Activated T-cell treated with anti-CD3 and anti-CD28 coated beads for 48 hours (primary cell): ENCODE measurements at regions not wholly inside any gene's neighbourhood (a gene's known extent, or its start where the extent isn't known, plus 50 kb on each side); places are given as distances from the start of the nearest gene placed in this dataset.
"Not testable (repeated sequence)": the region's sequence is repeated elsewhere in the genome, so short reads cannot be mapped to it uniquely, and the experiment has no call there.

Source experiments
- DNase-seq: peaks from one replicate; pipeline ENCODE4 v3.0.0-alpha.2; 2020; ENCODE audit warnings: low read depth

DNA sequence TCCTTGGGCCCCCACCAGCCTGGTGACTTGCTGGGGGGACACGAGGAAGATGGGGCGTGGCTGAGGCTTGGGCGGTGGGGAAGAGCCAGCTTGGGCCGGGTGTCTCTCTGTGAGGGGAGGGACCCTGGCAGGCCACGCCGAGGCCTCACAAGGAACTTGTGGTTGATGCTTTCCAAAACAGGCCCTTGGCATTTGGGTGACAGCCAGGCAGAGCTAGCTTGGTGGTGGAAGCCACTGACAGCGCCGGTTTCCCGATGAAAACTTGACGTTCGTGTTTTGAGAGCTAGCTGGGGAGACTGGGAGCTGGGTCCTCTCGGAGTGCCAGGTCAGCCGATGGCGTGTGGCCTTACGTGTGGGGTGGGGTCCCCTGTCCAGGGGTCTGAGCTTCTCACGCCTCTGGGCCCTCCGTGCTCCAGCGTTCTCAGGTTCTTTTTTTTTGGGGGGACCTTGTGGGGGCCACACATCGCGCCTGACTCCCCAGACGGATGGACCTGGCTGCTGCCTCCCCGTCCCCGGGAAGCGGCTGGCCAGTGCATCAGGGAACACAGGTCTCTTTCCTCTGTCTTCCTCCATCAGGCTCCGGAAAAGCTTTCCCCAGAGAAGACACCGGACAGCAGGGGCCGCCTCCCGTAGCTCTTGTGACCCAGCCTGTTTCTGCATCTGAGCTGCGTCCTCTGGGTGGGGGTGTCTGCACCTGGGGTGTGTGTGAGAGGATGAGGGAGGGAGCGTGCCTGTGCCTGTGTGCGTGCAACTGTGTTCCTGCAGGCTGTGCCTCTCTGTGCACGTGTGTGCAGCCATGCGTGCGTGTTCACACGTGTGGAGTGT lies 129.3 kb upstream of the LPCAT1 start:
- DNase-seq = no peak

DNA sequence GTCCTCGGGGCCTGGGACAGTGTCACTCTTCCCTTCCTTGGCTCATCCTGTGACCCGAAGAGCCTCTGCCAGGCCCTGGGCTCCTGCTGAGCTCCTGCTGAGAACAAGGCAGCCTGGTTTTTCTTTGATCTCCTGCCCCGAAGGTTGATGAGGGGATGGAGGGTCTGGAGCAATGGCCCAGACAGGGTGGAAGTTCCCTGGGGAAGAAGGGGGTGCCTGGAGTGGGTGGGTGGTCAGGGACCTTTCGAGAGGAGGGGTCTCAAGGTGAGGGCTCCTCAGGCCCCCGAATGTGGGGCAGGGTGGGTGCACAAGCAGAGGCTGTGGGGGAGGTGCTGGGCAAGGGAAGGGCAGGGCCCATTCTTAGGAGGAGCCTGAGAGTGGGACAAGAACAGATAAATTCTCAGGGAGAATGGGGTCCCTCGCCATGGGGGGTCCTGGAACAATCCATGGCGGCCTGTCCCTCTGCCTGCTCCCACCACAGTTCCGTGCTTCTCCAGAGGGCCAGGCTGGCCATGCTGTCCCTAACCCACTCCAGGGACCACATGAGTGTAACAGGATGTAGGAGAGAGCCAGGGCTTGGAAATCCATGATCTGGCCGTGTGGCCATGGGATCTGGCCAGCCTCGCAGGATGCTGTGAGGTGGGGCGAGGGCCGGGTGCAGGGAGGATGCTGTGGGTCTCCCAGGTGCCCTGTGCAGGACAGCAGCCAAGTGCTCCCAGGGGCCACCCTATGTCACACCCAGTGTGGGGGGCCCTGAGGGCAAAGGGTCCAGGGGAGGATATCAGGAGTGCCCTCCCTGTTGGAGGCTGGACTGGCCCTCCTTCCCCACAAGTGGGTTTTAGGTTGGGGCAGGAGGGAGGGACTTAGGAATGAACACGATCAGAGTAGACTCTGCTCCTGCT lies 128.5 kb upstream of the LPCAT1 start:
- DNase-seq = no peak

DNA sequence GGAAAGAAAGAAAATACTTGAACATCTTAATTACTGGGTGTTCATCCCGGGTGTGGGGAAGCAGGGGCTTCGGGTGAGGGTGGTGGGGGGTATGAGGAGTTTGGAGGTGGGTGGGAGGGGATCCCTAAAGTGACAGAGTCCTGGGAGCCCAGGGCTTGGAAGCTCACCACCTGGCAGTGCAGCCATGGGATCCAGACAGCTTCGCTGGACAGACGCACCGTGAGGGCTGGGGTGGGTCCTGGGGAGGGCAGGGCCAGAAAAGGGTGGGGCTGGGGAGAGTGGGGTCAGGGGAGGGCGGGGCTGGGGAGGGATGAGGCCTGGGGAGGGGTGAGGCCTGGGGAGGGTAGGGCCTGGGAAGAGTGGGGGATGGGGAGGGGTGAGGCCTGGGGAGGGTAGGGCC lies 127.5 kb upstream of the LPCAT1 start:
- DNase-seq = no peak

DNA sequence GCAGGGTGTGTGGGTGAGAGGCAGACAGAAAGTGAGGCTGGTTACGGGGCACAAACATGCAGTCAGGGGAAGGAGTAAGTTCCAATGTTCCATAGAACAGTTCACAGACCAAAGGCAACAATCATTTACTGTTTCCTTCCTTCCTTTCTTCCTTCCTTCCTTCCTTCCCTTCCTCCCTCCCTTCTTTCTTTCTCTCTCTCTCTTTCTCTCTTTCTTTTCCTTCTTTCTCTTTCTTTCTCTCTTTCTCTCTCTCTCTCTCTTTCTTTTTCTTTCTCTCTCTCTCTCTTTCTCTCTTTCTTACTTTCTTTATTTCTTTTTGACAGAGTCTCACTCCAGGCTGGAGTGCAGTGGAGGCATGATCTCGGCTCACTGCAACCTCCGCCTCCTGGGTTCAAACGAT lies 125.8 kb upstream of the LPCAT1 start:
- DNase-seq = no peak

DNA sequence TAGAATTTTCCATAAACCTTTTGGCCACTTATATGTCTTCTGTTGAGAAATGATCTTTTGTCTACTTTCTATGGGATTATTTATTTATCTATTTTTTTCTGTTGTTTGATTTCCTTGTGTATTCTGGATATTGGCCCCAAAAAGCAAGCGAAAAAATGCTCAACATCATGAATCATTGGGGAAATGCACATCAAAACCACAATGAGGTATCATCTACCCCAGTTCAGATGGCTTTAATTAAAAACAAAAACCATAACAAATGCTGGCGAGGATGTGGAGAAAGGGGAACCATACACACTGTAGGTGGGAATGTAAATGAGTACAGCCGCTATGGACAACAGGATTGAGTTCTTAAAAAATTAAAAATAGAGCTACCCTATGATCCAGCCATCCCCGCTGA lies 125.0 kb upstream of the LPCAT1 start:
- no peak for DNase-seq

DNA sequence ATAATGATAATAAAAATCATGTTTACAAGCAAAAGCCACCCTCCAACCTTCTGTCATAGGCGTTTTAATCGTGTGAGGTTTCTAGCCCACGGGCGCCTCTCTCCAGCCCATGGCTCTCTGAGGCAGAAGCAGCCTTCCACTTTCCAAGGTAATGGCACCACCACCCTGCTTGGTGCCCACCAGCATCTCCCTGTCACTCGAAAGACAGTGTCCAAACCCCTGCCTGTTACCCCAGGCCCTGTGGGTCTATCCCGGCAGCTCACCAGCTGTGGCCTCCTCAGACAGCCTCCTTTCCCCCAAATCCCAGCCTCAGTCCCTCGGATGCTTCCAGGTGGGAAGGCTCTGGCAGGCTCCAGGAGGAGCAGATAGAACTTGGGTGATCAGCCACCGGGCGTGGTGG lies 123.8 kb upstream of the LPCAT1 start:
- DNase-seq = no peak

DNA sequence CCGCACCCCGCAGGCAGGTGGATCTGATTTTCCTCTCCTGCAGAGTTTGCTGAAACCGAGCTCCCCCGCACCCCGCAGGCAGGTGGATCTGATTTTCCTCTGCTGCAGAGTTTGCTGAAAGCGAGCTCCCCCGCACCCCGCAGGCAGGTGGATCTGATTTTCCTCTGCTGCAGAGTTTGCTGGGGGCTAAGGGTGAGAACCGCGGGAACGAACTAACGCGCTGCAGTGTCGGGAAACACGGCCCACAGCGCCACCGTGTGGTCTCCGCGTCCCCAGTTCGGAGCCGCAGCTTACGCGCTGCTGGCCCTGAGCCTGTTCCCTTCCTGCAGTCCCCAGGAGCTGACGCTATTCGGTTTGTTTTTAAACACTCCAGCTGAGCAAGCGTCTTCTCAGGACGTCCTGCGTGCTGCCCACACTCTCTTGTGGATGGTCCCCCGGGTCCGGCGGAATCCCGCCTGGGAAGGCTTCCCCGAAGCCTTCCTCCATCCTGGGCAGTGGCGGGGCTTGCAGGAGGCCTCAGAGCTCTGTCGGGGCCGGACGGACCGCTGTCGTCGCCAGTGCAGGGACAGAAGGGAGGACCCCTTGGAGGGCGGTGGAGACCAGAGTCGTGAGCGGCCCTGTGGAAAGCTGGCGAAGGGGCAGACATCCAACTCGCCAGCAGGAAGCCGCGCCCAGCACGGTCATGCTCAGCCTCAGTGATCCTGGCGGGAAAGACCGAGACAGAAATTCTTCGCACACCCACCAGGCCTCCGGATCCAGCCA lies 121.2 kb upstream of the LPCAT1 start:
- peak; percentile 77 for DNase-seq

DNA sequence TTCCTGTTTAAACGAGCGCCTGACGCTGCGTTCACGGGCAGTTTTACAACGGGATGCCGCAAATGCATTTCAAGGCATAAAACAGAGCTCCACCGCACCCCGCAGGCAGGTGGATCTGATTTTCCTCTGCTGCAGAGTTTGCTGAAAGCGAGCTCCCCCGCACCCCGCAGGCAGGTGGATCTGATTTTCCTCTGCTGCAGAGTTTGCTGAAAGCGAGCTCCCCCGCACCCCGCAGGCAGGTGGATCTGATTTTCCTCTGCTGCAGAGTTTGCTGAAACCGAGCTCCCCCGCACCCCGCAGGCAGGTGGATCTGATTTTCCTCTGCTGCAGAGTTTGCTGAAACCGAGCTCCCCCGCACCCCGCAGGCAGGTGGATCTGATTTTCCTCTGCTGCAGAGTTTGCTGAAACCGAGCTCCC lies 120.6 kb upstream of the LPCAT1 start:
- not testable (repeated sequence) for DNase-seq

DNA sequence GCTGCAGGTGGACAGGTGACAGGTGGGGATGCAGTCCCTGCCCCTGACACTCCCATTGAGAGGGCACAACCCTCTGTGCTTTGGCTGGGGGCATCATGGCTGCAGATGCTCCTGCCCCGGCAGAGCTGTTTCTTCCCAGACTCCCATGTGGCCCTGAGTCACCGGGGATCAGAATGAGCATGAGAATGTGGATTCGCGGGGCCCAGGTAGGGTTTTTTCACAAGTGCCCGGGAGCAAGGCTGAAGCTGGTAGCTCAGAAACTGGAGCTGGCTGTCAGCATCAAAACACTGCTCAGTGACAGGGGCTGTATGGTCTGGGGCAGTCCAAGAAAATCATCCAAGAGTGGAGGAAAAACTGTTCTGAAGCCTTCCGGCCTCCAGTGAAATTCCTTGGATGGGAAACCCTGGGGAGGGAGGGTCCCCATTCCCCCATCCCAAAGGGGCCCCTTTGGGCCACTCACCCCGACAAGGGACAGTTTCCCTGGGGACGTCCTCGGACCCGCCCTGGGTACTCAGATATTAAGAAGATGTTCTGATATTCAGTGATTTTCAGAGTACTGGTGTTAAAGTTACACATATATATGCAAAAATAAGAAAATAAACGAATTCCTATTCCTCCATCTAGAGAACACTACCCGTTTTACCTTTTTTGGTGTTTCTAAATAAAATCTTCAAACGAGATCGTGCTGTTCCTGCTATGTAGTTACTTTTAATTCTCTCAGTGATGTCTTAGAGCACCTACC lies 120.1 kb upstream of the LPCAT1 start:
- no peak for DNase-seq

DNA sequence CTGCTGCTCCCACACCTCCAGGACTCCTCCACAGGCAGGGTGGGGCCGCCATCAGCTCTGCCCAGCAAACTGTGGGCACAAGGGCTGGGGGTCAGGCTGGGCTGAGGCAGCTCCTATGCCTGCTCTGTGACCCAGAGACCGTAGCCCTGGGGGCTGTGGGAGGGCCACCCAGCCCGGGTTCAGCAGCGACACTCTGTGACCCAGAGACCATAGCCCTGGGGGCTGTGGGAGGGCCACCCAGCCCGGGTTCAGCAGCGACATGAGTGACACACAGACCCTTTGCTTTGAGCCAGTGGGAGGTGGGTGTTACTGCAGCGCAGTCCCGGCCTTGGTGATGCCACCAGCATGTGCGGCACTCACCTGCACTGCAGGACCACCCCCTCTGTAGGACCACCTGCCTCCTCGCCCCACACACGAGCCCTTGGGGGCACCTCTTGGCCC lies 118.9 kb upstream of the LPCAT1 start:
- DNase-seq = no peak

DNA sequence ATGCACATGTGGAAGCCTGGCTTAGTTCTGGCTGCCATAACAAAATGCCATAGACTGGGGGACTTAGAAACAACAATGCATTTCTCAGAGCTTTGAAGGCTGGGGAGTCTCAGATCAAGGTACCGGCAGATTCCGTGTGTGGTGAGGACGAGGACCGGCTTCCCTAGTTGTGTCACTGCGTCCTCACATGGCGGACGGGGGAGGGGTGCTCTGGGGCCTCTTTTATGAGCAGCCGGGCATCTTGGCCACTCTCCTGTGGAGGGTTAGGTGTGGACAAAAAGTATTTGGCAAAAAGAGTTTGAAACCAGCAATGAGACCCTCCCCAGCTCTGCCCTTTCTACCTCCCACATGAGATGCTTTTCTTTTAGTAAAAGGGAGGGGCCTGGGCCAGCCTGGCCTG lies 118.5 kb upstream of the LPCAT1 start:
- DNase-seq = no peak

DNA sequence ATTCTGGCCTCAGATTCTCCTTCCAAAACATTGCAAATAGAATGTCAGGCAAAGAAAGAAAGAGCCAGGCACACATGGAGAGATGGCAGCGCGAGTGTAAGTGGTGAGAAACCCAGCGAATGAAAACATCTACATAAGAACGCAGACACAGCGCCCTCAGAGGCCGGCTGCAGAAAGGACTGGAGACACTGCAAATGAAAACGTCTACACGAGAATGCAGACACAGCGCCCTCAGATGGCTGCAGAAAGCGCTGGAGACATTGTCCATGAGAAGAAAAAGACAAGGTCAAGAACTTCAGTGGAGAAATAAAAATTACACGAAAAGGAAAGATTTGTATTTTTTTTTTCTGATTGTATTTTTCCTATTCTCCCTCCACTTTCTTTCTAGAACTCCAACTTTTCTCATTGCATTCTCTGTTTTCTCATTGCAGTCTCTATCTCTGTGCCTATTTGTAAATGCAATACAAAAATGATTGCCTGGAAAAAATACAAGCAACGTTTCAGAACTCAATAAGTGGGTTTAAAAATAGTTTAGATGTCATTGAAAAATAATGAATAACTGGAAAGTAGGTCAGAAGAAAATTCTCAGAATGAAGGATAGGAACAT lies 117.9 kb upstream of the LPCAT1 start:
- DNase-seq = peak; percentile 63

DNA sequence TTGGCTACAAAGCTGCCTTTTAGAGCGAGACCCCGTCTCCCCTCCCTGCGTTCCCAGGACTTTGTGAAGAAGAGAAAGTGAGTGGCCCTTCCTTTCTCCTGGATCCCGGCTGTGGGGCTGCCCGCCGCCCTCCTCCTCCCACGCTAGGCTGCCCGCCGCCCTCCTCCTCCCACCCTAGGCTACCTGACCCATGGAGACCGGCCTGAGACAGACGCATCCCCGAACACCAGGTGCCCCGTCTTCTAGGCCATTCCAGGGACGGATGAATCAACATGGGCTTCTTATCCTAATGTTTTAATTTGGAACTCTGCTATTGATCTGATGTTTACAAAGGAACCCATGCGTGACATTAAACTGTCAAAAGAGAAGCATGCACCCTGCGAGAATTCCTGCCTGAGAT lies 117.3 kb upstream of the LPCAT1 start:
- DNase-seq = no peak

DNA sequence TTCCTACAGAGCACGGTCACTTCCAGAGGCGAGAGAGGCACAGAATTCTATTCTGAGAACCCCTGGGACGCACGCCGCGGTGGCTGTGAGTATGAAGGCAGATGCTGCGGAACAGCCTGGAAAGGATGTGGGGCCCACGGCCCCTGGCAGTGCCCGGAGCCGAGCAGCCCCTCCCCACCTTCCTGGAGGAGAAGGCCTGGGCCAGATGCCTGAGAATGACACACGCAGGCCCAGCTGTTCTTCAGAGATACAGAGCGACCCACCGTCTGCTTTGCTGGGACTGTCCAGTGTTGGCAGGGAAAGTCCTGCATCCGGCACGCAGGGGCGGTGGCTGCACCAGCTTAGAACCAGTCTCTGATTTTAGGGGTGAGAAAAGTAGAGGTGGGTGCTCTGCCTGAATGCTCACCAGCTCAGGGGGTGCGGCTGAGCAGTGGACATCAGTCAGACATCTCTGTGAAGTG lies 116.7 kb upstream of the LPCAT1 start:
- no peak for DNase-seq

DNA sequence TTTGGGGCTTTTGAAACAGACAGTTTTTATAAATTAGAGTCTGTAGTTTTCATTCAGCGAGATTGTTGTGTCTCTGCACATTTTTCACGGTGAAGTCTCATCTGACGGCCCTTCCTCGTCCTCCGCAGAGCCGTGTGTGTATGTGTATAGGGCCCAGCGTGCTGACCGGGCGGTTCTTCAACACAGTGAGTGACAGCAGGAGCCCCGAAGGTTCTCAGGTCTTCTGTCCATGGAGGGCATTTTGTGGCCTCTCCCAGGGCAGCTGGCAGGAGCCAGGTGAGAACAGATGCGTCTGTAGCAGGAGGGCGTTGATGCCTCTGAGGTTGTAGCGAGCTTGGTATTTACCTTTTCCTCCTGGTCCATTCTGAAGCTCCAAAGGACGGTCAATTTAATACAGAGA lies 116.0 kb upstream of the LPCAT1 start:
- DNase-seq = no peak

DNA sequence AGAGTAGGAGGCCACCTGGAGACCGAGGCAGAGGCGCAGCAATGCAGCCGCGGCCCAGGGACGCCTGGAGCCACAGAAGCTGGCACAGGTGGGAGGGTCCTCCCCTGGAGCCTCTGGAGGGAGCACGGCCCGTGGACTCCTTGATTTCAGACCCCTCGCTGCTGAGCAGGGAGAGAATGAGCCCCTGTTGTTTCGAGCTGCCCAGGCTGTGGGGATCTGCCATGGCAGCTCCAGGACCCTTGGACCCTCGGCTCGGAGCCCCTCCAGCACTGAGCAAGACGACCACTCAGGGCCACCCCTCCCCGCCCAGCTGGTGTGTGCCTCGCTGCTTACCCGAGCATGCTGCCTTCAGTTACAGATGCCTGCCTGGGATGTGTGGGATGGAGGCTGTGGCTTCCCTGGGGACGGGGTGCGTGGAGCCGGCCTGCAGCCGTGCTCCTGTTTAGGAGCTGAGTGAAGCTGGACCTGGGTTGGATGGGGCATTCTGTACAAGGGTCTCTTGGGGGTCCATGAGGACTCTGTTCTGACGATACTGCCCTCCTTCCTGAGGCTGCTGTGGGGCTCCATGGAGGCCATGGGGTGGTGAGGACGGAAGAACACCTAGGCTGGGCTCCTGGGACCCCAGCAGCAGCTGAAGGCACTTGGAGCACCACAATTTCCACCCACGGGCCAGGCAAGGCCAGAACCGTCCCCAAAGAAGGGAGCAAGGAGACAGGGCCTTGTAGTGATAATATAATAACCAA lies 115.1 kb upstream of the LPCAT1 start:
- no peak for DNase-seq

DNA sequence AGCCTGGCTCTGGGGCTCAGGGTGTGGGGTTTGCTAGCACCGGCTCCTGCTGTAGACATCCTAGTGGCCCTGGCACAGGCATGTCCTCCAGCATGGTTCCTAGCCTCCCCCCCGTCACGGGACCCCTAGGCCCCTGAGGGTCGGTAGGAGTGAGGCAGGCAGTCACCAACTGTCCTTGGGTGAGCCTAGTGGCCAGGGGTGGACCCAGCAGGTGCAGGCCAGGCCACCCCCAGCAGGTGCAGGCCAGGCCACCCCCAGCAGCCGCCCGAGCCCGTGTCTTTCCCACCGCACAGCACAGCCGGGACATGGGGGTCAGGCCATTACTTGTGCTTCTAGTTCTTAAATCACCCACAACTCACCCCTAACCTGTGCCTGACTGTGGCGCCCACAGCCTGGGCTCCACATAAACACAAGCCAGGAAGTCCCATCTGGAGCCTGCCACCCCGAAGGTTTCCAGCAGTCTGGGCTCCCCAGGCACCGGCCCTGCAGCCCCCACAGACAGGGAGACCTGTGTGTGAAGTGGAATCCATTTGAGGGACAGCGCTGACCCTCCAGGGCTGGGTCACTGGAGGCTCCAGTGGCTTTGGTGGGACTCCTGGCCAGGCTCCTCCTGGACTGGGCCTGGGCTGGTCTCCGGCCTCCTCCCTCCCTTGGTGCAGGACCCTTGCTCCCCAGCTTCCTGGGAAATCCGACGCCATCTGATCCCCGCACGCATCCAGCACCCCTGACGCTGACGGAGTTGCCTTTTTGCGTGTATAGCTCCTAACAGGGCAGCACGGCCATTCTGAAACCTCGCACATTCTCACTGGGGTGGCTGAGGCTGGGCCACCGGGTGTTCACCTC lies 114.1 kb upstream of the LPCAT1 start:
- DNase-seq = no peak

DNA sequence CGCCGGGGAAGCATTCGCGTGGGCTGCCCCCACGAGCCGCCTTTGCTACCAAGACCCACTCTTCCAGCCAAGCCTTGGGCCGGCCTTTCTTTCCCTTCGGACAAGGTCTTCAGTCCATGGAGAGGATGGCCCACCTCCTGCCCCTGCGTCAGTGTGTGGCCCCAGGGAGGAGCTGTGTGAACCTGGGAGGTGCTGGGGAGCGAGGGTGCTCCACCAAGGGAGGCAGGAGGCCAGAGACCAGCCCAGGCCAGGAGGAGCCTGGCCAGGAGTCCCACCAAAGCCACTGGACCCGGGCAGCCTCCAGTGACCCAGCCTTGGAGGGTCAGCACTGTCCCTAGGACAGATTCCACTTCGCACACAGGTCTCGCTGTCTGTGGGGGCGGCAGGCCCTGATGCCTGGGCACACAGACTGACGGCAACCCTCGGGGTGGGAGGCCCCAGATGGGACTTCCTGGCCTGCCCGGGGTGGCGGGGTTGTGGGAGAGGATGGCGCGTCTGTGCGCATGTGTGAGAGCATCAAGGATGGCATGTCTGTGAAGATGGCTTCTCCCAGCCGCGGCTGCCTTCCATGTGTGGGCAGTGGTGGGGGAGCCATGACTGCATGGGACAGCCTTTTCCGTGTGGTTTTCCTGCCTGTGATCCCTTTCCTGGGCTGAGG lies 113.3 kb upstream of the LPCAT1 start:
- no peak for DNase-seq

DNA sequence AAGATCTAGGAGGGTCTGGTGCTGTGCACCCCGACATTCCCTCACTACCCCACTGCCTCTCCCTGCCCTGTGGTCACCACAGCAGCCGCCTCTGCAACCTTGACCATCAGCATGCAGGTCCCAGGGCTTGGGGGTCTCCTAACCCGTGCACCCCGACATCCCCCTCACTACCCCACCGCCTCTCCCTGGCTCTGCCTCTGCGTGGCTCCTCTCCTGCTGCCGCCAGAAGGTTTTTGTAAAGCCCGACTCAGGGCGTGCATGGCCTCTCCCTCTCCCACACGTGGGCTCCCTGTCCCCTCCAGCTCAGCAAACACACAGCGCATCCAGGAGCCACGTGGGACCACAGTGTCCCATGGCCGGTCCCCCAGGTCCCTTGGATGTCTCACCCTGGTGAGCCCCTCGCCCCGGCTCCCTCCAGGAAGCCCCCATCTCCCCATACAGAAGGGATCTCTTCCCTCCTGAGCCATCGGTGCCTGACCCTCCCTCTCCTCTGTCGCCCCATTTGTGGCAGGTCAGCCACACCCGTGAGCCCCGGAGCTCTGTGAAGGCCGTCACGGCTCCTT lies 112.5 kb upstream of the LPCAT1 start:
- DNase-seq = not testable (repeated sequence)
